ENCODE measurements at regions not wholly inside any gene's neighbourhood (a gene's known extent, or its start where the extent isn't known, plus 50 kb on each side); places are given as distances from the start of the nearest gene placed in this dataset.

GRCh38 chr2:145168091-145168490 is 648.2 kb upstream of the ZEB2 start:
- no peak for TF ChIP-seq CTCF (IDR thresholded peaks at IDR 0.05; ENCODE audit: control extremely low read depth, extremely low read depth, low read depth, missing control alignments)
- DNase-seq (ENCODE audit: extremely low spot score), result no peak
- CTCF ChIA-PET, result interaction anchor here (1.0 to 1.3 kb wide), 2 partner anchors 14 to 21 kb away, joined by 3 read pairs; no protein-coding TSS in a partner anchor
- POLR2A ChIA-PET, result no interaction called here

- no peak for TF ChIP-seq CTCF (IDR thresholded peaks at IDR 0.05; ENCODE audit: control extremely low read depth, extremely low read depth, low read depth, missing control alignments)
- POLR2A ChIA-PET, result no interaction called here
- DNase-seq (ENCODE audit: extremely low spot score), result no peak
- CTCF ChIA-PET, result no interaction called here
These were observed 646.9 kb upstream of the ZEB2 start for GRCh38 chr2:145166731-145167302.

GRCh38 chr2:145161656-145162055 is 641.7 kb upstream of the ZEB2 start:
- ChIA-PET CTCF (no interaction called here), POLR2A (no interaction called here)
- no peak for DNase-seq (ENCODE audit: extremely low spot score)
- TF ChIP-seq CTCF (IDR thresholded peaks at IDR 0.05; ENCODE audit: control extremely low read depth, extremely low read depth, low read depth, missing control alignments), result no peak

GRCh38 chr2:145160855-145161254 is 640.9 kb upstream of the ZEB2 start:
- no peak for TF ChIP-seq CTCF (IDR thresholded peaks at IDR 0.05; ENCODE audit: control extremely low read depth, extremely low read depth, low read depth, missing control alignments)
- DNase-seq (ENCODE audit: extremely low spot score), result no peak
- ChIA-PET CTCF (no interaction called here), POLR2A (no interaction called here)

- TF ChIP-seq CTCF (IDR thresholded peaks at IDR 0.05; ENCODE audit: control extremely low read depth, extremely low read depth, low read depth, missing control alignments), result no peak
- ChIA-PET CTCF (no interaction called here), POLR2A (no interaction called here)
- DNase-seq (ENCODE audit: extremely low spot score), result no peak
These were observed 639.8 kb upstream of the ZEB2 start for GRCh38 chr2:145159676-145160075.

GRCh38 chr2:145157741-145158591 is 638.0 kb upstream of the ZEB2 start:
- TF ChIP-seq CTCF (IDR thresholded peaks at IDR 0.05; ENCODE audit: control extremely low read depth, extremely low read depth, low read depth, missing control alignments), result no peak
- DNase-seq (ENCODE audit: extremely low spot score), result no peak
- POLR2A ChIA-PET, result no interaction called here
- CTCF ChIA-PET, result no interaction called here
